ENCODE measurements at regions not wholly inside any gene's neighbourhood (a gene's known extent, or its start where the extent isn't known, plus 50 kb on each side); places are given as distances from the start of the nearest gene placed in this dataset.
"Not testable (repeated sequence)": the region's sequence is repeated elsewhere in the genome, so short reads cannot be mapped to it uniquely, and the experiment has no call there.

- DNase-seq = no peak
Observed at GRCh38 chr12:13924286-13924685, 57.1 kb downstream of the GRIN2B start.

GRCh38 chr12:13918897-13919296 lies 62.5 kb downstream of the GRIN2B start:
- no peak for DNase-seq

GRCh38 chr12:13915096-13915495 lies 66.3 kb downstream of the GRIN2B start:
- no peak for DNase-seq

DNA sequence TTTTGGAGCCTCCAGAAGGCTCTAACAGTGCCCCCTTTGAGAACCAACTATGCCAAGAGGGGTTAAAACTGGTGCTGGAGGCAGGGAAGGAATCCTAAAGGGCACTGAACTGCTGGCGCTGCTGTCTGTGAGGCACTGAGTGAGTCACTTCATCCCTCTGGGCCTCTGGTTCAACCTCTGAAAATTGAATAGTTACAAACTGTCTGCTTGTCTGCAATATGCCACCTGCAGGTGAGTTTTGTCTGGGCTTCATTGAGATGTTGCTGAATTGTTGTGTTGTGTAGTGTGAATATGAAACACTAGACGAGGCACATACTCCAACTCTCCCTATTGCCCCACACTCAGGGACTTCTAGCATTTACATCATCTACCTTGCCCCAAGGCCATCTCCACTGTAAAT lies 68.0 kb downstream of the GRIN2B start:
- DNase-seq = no peak

DNA sequence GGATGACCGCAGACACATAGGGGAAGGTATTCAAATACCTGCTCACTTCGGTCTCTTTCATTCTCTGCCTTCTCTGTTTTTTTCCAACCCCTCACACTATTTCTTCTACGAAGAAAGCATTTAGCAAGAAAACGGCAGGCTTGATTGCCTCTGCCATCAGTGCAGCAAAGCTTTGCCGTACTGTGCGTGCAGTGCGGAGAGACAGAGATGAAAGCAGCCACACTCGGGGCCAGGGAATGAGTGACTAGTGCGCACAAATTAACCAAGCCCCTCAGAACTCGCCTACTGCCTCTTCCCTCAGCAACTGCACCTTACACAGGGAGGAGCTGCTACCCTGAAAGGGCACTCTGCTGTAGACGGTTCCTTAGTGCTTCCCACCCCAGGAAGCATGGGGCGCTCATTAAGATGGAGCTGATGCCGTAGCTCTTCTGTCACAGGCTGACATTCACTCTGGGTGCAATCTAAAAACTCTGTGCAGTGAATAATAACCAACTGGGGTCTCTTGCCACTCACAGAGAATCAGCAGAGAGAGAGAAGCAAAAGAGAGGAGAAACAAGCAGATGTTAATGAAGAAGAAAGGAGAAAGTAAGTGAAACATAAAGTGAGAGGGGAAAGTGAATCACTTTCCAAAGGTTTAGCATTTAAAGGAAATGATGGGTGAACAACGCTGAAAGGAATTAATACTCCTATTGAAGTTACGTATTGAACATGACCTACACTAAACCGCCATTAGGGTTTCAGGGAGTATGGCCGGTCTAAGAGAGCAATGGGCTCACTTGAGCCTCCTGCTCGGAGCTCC lies 69.4 kb downstream of the GRIN2B start:
- DNase-seq = no peak

DNA sequence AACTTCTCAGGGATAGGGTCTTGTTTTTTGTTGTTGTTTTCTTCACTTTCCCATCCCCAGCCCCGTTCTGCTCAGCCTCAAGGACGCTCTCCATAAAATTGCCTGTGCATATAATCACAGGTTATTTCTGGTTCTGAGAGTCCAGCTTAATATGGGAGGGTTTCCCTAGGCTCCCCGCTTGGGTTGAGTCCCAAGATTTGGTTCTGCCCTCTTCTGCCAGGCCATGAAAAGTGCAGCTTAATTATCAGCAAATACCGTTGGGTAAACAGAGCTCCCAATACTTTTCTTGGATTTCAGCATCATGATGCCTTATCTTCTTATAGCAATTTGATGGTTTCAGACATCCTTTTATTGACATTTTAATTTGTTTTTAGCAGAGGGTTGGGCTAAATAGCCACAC lies 75.6 kb downstream of the GRIN2B start:
- no peak for DNase-seq

DNA sequence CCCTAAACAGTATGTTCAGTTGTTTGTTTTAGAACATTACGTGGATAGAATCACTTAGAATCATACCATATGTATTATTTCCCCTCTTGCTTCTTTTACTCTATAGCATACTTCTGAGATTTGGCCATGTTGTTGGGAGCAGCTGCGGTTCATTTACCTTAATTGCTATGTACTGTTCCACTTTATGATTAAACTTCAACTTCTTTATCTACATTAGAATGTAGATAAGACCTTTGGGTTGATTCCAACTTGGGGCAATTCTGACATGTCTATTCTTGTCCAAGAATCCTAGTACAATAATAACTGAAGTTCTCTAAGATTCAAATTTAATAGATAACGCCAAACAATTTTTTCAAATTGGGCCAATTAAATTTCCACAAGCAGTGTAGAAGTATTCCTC lies 80.7 kb downstream of the GRIN2B start:
- no peak for DNase-seq

DNA sequence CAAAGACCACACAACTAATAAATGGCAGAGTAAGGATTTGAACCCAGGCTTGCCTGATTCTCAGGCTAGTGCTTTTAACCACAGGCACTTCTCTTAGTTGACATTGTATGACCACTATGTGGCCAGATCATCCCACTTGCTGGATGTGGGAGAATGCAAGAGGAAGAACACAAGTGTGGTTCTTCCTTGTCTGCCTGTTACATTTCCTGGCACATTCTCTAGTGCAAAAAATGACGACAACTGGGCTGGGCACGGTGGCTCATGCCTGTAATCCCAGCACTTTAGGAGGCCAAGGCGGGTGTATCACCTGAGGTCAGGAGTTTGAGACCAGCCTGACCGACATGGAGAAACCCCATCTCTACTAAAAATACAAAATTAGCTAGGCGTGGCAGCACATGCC lies 83.0 kb downstream of the GRIN2B start:
- DNase-seq = not testable (repeated sequence)

DNA sequence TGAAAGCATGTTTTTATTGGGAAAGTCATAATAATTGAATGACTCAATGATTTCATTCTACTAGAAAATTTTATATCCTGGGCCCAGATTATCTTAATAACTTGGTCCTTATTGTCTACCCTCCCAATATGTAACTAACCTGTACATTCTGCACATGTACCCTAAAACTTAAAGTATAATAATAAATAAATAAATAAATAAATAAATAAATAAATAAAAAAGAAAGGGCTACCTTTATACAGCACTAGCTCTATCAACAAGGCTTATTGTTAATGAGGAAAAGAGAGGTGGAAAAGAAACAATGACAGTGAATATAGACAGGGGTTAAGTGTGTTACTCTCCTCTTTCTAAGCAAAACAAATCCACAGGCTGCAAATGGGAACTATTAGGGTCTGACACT lies 83.6 kb downstream of the GRIN2B start:
- DNase-seq = no peak

- no peak for DNase-seq
Observed at GRCh38 chr12:13896063-13896626, 85.3 kb downstream of the GRIN2B start.

- no peak for DNase-seq
Observed at GRCh38 chr12:13891902-13892301, 89.5 kb downstream of the GRIN2B start.

- DNase-seq = no peak
Observed at GRCh38 chr12:13890943-13891342, 90.5 kb downstream of the GRIN2B start.

DNA sequence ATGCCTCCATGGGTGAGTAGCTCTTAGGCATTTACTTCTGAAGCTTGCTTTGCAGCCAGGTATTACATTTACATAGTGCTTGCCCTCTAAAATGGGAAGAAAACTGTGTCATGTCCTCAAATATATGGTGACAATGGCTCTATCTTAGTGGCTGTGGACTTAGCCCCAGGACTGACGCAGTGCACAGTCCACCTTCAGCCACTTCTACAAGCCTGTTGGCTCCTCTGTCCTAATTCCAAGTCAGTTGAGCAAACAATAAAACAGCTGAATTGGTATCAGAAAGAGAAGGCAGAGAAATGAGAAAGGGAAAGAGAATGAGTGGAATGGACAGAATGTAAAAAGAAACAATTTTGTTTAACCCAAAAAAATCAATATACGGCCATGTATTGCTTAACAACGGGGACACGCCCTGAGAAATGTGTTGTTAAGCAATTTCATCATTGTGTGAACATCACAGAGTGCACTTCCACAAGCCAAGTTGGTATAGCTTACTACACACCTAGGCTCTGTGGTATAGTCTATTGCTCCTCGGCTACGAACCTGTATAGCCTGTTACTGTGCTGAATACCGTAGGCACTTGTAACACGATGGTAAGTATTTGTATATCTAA lies 93.5 kb downstream of the GRIN2B start:
- DNase-seq = no peak

- DNase-seq = no peak
Observed at GRCh38 chr12:13882176-13882575, 99.2 kb downstream of the GRIN2B start.

- no peak for DNase-seq
Observed at GRCh38 chr12:13880613-13881012, 100.8 kb downstream of the GRIN2B start.

DNA sequence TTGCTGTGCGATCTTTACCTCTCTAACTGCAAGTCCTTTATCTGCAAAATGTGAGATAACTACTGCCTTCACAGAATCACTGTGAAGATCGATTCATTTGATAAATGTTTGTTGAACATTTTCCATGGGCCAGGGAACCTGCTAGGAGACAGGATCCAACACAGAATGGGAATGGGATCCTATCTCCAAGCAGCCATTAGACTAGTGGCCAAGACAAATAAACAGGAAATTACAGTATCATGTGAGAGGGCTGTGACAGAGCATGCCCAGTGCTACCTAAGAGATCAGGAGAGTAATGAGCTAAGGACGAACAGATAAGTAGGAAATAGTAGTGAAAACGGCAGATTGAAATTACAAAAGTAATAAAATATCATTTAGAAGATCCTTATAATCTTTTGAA lies 105.7 kb downstream of the GRIN2B start:
- no peak for DNase-seq

- no peak for DNase-seq
Observed at GRCh38 chr12:13870255-13870654, 111.1 kb downstream of the GRIN2B start.

DNA sequence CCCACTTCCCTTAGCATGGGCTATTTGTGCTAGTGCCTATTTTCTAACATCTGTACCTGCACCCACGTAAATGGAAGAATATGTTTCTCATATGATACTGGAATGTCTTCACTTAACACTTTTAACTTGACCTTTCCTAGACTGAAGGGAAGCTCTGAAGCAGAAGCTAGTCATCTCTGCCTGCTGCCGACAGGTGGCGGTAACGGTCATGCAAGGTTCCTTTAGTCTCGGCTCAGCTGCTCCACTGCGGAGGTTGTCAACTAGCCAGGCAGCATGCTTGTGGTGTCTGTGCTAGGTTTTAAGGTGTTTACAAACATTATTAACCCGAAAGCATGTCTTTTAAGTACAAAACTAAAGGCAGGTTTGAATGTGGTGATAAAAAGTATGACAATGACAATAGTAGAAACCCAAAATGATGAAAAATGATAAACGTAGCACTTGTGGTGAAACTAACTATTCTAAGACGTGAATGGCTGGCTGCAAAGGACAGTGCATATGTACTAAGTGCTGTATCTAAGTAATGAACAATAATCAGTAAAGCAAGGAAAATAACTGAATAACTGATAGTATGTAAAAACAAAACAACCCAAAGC lies 117.2 kb downstream of the GRIN2B start:
- DNase-seq = peak; percentile 68

GRCh38 chr12:13857750-13858149 lies 123.7 kb downstream of the GRIN2B start:
- DNase-seq = no peak

- no peak for DNase-seq
Observed at GRCh38 chr12:13853471-13853870, 127.9 kb downstream of the GRIN2B start.

GRCh38 chr12:13851828-13852227 lies 129.6 kb downstream of the GRIN2B start:
- no peak for DNase-seq

- no peak for DNase-seq
Observed at GRCh38 chr12:13849456-13849855, 131.9 kb downstream of the GRIN2B start.

GRCh38 chr12:13843841-13844240 lies 137.6 kb downstream of the GRIN2B start:
- no peak for DNase-seq

- no peak for DNase-seq
Observed at GRCh38 chr12:13841358-13841757, 140.0 kb downstream of the GRIN2B start.

All from activated CD4-positive, alpha-beta T cell treated with anti-CD3 and anti-CD28 coated beads, Interleukin-10, Interleukin-2, amounts not matched to agents 100 ng/mL and 50 ng/mL, durations not matched to agents 16 hours and 8 hours (primary cell).